SK-N-SH treated with all-trans-retinoic acid at 6 μM for 48 hours (cell line): ENCODE measurements at regions not wholly inside any gene's neighbourhood (a gene's known extent, or its start where the extent isn't known, plus 50 kb on each side); places are given as distances from the start of the nearest gene placed in this dataset.

Source experiments
- CSDC2 ChIP-seq: fragments of 250-450 bp; sonication (Bioruptor Pico); IDR thresholded peaks from 2 replicates; pipeline ENCODE4 v1.5.0; 2020; ENCODE audit warnings: mild to moderate bottlenecking, moderate library complexity
- ISL1 ChIP-seq: fragments of 250-450 bp; sonication (Bioruptor Pico); IDR thresholded peaks from 2 replicates; pipeline ENCODE4 v2.1.2; 2022; ENCODE audit warnings: mild to moderate bottlenecking, moderate library complexity
- OSR1 ChIP-seq: fragments of 250-450 bp; sonication (Bioruptor Pico); IDR thresholded peaks from 2 replicates; pipeline ENCODE4 v1.8.0; 2022; ENCODE audit warnings: moderate library complexity, mild to moderate bottlenecking, inconsistent platforms
- TOX ChIP-seq: fragments of 250-450 bp; sonication (Bioruptor Pico); IDR thresholded peaks from 2 replicates; pipeline ENCODE4 v1.8.0; 2021; ENCODE audit warnings: mild to moderate bottlenecking, moderate library complexity, borderline replicate concordance
- ZC3H10 ChIP-seq: fragments of 250-450 bp; sonication (Bioruptor Pico); IDR thresholded peaks from 2 replicates; pipeline ENCODE4 v1.5.1; 2021; ENCODE audit warnings: mild to moderate bottlenecking, moderate library complexity
- ZFP3 ChIP-seq: fragments of 250-450 bp; sonication (Bioruptor Pico); IDR thresholded peaks from 2 replicates; pipeline ENCODE4 v1.5.0; 2020; ENCODE audit warnings: mild to moderate bottlenecking, moderate library complexity
- ZFP30 ChIP-seq: fragments of 450-650 bp; formaldehyde crosslinking; IDR thresholded peaks from 2 replicates; pipeline ENCODE4 v1.5.0; 2022; ENCODE audit warnings: mild to moderate bottlenecking, moderate library complexity
- TF ChIP-seq, protein P1 (sequence below): fragments of 250-450 bp; sonication (Bioruptor Pico); IDR thresholded peaks from 2 replicates; pipeline ENCODE4 v1.8.0; 2020; ENCODE audit warnings: mild to moderate bottlenecking, moderate library complexity, borderline replicate concordance

DNA sequence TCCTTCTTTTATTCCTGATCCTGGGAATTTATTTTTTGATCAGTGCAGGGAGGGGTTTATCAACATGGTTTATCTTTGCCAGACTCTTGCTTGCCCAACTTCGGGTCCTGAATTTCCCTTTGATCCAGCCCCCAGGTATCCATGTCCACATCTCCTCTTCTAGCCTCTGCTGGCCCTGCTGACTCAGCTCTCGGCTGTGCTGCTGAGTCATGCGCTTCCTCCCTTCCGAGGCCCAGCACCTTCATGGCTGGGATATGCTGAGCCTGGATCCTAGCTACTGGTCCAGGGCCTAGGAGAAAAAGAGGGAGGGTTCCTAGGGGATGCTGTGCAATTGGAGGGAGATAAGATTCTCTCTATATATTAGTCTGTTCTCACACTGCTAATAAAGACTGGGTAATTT is 380.7 kb upstream of the SHH start:
- TF ChIP-seq, protein P1, sequence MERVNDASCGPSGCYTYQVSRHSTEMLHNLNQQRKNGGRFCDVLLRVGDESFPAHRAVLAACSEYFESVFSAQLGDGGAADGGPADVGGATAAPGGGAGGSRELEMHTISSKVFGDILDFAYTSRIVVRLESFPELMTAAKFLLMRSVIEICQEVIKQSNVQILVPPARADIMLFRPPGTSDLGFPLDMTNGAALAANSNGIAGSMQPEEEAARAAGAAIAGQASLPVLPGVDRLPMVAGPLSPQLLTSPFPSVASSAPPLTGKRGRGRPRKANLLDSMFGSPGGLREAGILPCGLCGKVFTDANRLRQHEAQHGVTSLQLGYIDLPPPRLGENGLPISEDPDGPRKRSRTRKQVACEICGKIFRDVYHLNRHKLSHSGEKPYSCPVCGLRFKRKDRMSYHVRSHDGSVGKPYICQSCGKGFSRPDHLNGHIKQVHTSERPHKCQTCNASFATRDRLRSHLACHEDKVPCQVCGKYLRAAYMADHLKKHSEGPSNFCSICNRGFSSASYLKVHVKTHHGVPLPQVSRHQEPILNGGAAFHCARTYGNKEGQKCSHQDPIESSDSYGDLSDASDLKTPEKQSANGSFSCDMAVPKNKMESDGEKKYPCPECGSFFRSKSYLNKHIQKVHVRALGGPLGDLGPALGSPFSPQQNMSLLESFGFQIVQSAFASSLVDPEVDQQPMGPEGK (CRISPR knock-in tag), result no peak
- no peak for TF ChIP-seq ZC3H10 (CRISPR knock-in tag)
- TF ChIP-seq ISL1 (CRISPR knock-in tag), result no peak
- no peak for TF ChIP-seq CSDC2 (CRISPR knock-in tag)
- TF ChIP-seq ZFP30, result no peak
- TF ChIP-seq TOX (CRISPR knock-in tag), result no peak
- no peak for TF ChIP-seq OSR1 (CRISPR knock-in tag)
- no peak for TF ChIP-seq ZFP3
